ENCODE measurements at regions not wholly inside any gene's neighbourhood (a gene's known extent, or its start where the extent isn't known, plus 50 kb on each side); places are given as distances from the start of the nearest gene placed in this dataset.

DNA sequence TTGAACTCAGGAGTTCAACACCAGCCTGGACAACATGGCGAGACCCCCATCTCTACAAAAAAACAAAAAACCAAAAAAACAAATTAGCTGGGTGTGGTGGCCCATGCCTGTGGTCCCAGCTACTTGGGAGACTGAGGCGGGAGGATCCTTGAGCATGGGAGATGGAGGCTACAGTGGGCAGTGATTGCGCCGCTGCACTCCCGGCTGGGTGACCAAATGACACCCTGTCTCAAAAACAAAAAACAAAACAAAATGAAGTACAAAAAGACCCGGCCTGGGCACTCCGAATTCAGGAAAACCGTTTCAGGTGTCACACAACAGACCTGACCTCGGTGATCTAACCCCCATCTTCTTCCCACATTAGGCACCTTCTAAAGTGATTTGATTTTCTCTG lies 65.5 kb downstream of the INSIG1 start:
- DNase-seq (ENCODE audit: low read depth, low spot score) (no peak), ATAC-seq (no peak), FAIRE-seq (no peak)
- ChIA-PET RAD21 (ENCODE audit: unreplicated experiment) (no interaction called here), POLR2A (no interaction called here), CTCF (interaction anchor here (1.9 kb wide), 1 partner anchor 435 kb away, joined by 7 read pairs; no protein-coding TSS in a partner anchor), SMC1A (ENCODE audit: uncharacterized antibody, unreplicated experiment) (no interaction called here)
- in situ Hi-C loops (cut with MboI), result no loop called here
- Histone ChIP-seq H3K9ac (ENCODE audit: control insufficient read depth, insufficient read depth, low read length) (no peak overlapping the region), H3K4me1 (ENCODE audit: control insufficient read depth, insufficient read depth, low read length) (no peaks in the 10 kb centered on the region), H3K4me2 (ENCODE audit: control insufficient read depth, insufficient read depth) (no peak overlapping the region), H3K79me2 (ENCODE audit: control insufficient read depth, insufficient read depth, low read length) (no peaks in the 10 kb centered on the region), H3K27ac (ENCODE audit: control insufficient read depth, insufficient read depth) (no peak overlapping the region), H2AFZ (ENCODE audit: control insufficient read depth, low read depth, low read length) (no peak overlapping the region), H3K9me3 (replicated peaks; ENCODE audit: control insufficient read depth, insufficient read depth, low read length) (no peaks in the 10 kb centered on the region), H3K27me3 (replicated peaks in 1 of 2; ENCODE audit: control insufficient read depth in 2 of 2, insufficient read depth in 2 of 2, low read length in 1 of 2) (peaks cover 0 to 3% of the 10 kb centered on the region in 2 experiments; a peak in 3 of 4 replicates), H3K4me3 (no peak overlapping the region), H4K20me1 (ENCODE audit: control insufficient read depth, insufficient read depth) (no peaks in the 10 kb centered on the region), H3K36me3 (ENCODE audit: control insufficient read depth in 2 of 2, insufficient read depth in 2 of 2, low read length in 1 of 2) (no peaks in the 10 kb centered on the region)
- no TSS peak for BruUV-seq (replicated peaks)
- WGBS (ENCODE audit: insufficient coverage, insufficient replicate concordance, low lambda C conversion rate, missing lambda C conversion rate), result 51% methylated on average over 9 of the region's 9 CpGs
- TF ChIP-seq NKRF (conservative IDR thresholded peaks at IDR 0.05) (no peak), IRF4 (IDR thresholded peaks at IDR 0.05; ENCODE audit: low read depth, low read length) (no peak), BCL3 (IDR thresholded peaks at IDR 0.05; ENCODE audit: borderline replicate concordance, insufficient read depth, low read depth, low read length, poor library complexity, severe bottlenecking) (no peak), POLR2A (IDR thresholded peaks at IDR 0.05; ENCODE audit: low read depth, low read length) (no peak), JUND (IDR thresholded peaks at IDR 0.05; ENCODE audit: low read depth, low read length) (no peak), FOXM1 (IDR thresholded peaks at IDR 0.05; ENCODE audit: low read depth, low read length) (no peak)
- intact Hi-C loops (cut with micrococcal nuclease; ENCODE audit: unreplicated experiment), result no loop called here
